CMK (cell line): ENCODE measurements at regions not wholly inside any gene's neighbourhood (a gene's known extent, or its start where the extent isn't known, plus 50 kb on each side); places are given as distances from the start of the nearest gene placed in this dataset.
A peak's percentile ranks its signal among the peaks of the same experiment; 100 is the strongest.
"Not testable (repeated sequence)": the region's sequence is repeated elsewhere in the genome, so short reads cannot be mapped to it uniquely, and the experiment has no call there.

ENCODE experiments used
- DNase-seq: peaks from one replicate; pipeline ENCODE4 v3.0.0-alpha.2; 2010; ENCODE audit warnings: low read depth

- DNase-seq, result no peak
Measured at GRCh38 chr21:19400223-19400770, 996.7 kb upstream of the TMPRSS15 start.

- no peak for DNase-seq
Measured at GRCh38 chr21:19402870-19403269, 999.3 kb upstream of the TMPRSS15 start.

- no peak for DNase-seq
Measured at GRCh38 chr21:19405326-19405725, 1001.7 kb upstream of the TMPRSS15 start.

- DNase-seq, result no peak
Measured at GRCh38 chr21:19420565-19420964, 1017.0 kb upstream of the TMPRSS15 start.

GRCh38 chr21:19433623-19434022 is 1030.0 kb upstream of the TMPRSS15 start:
- peak; percentile 82 for DNase-seq

GRCh38 chr21:19440792-19441655 is 1037.4 kb upstream of the TMPRSS15 start:
- peak; percentile 46 for DNase-seq

- no peak for DNase-seq
Measured at GRCh38 chr21:19458295-19458694, 1054.7 kb upstream of the TMPRSS15 start.

- no peak for DNase-seq
Measured at GRCh38 chr21:19461481-19462205, 1058.1 kb upstream of the TMPRSS15 start.

GRCh38 chr21:19463966-19464365 is 1060.4 kb upstream of the TMPRSS15 start:
- DNase-seq, result no peak

GRCh38 chr21:19468991-19469715 is 1065.6 kb upstream of the TMPRSS15 start:
- no peak for DNase-seq

GRCh38 chr21:19475525-19475924 is 1071.9 kb upstream of the TMPRSS15 start:
- no peak for DNase-seq

GRCh38 chr21:19489930-19490329 is 1086.3 kb upstream of the TMPRSS15 start:
- DNase-seq, result no peak

- DNase-seq, result peak; percentile 99
Measured at GRCh38 chr21:19490481-19490880, 1086.9 kb upstream of the TMPRSS15 start.

- DNase-seq, result not testable (repeated sequence)
Measured at GRCh38 chr21:19493437-19494241, 1090.1 kb upstream of the TMPRSS15 start.

- no peak for DNase-seq
Measured at GRCh38 chr21:19501115-19501514, 1097.5 kb upstream of the TMPRSS15 start.

- no peak for DNase-seq
Measured at GRCh38 chr21:19507682-19508260, 1104.2 kb upstream of the TMPRSS15 start.

GRCh38 chr21:19508442-19508841 is 1104.9 kb upstream of the TMPRSS15 start:
- no peak for DNase-seq

- no peak for DNase-seq
Measured at GRCh38 chr21:19508844-19509243, 1105.3 kb upstream of the TMPRSS15 start.

- DNase-seq, result no peak
Measured at GRCh38 chr21:19510057-19510456, 1106.5 kb upstream of the TMPRSS15 start.

GRCh38 chr21:19510653-19511052 is 1107.1 kb upstream of the TMPRSS15 start:
- DNase-seq, result no peak

GRCh38 chr21:19522381-19522780 is 1118.8 kb upstream of the TMPRSS15 start:
- DNase-seq, result no peak
